Smooth muscle cell (in vitro differentiated cells): ENCODE measurements at regions not wholly inside any gene's neighbourhood (a gene's known extent, or its start where the extent isn't known, plus 50 kb on each side); places are given as distances from the start of the nearest gene placed in this dataset.

Source experiments
- DNase-seq: peaks from one replicate; lab custom pipeline; 2025; ENCODE audit not compliant: unreplicated experiment; lab: John Stamatoyannopoulos, UW
- H2AFZ ChIP-seq: fragments of 200-600 bp; sonication (generic); 2 replicates; pipeline ENCODE4 v1.6.0; 2016; ENCODE audit warnings: antibody characterized with exemption, low read depth, mild to moderate bottlenecking
- H3F3A ChIP-seq: fragments of 200-600 bp; sonication (generic); 2 replicates; pipeline ENCODE4 v1.6.0; 2017; ENCODE audit warnings: antibody characterized with exemption, low read depth
- H3K27ac ChIP-seq: fragments of 200-600 bp; sonication (generic); 2 replicates; pipeline ENCODE4 v1.5.1; 2016; ENCODE audit warnings: low read depth, mild to moderate bottlenecking
- H3K27me3 ChIP-seq: fragments of 200-600 bp; sonication (generic); 2 replicates; pipeline ENCODE4 v1.6.1; 2016; ENCODE audit warnings: low read depth, mild to moderate bottlenecking
- H3K36me3 ChIP-seq: fragments of 200-600 bp; sonication (generic); 2 replicates; pipeline ENCODE4 v1.5.1; 2016; ENCODE audit warnings: low read depth
- H3K4me1 ChIP-seq: fragments of 200-600 bp; sonication (generic); 2 replicates; pipeline ENCODE4 v1.5.1; 2016; ENCODE audit warnings: low read depth
- H3K4me2 ChIP-seq: fragments of 200-600 bp; sonication (generic); 2 replicates; pipeline ENCODE4 v1.6.0; 2016; ENCODE audit warnings: mild to moderate bottlenecking
- H3K4me3 ChIP-seq: fragments of 200-600 bp; sonication (generic); 2 replicates; pipeline ENCODE4 v1.5.1; 2016; ENCODE audit warnings: mild to moderate bottlenecking
- H3K79me2 ChIP-seq: fragments of 200-600 bp; sonication (generic); 2 replicates; pipeline ENCODE4 v1.6.0; 2016; ENCODE audit warnings: low read depth, mild to moderate bottlenecking
- H3K9ac ChIP-seq: fragments of 200-600 bp; sonication (generic); 2 replicates; pipeline ENCODE4 v1.6.0; 2016; ENCODE audit warnings: low read depth
- H3K9me3 ChIP-seq: fragments of 200-600 bp; sonication (generic); replicated peaks from 2 replicates; pipeline ENCODE4 v1.5.1; 2016; ENCODE audit warnings: low read depth
- H4K20me1 ChIP-seq: fragments of 200-600 bp; sonication (generic); 2 replicates; pipeline ENCODE4 v1.6.0; 2016; ENCODE audit warnings: low read depth
- CTCF ChIP-seq: fragments of 200-600 bp; sonication (generic); IDR thresholded peaks from 2 replicates; pipeline ENCODE4 v1.5.1; 2017; ENCODE audit warnings: borderline replicate concordance, mild to moderate bottlenecking, antibody characterized with exemption; ENCODE audit not compliant: insufficient read depth, poor library complexity, severe bottlenecking
- WGBS: methylation state at CpG from one replicate; pipeline ENCODE4 v1.1.7; 2016; ENCODE audit warnings: low lambda C conversion rate; 5-methylcytosine and 5-hydroxymethylcytosine counted together

- no peak overlapping the region for H3K27ac ChIP-seq
- no peaks in the 10 kb centered on the region for H3K36me3 ChIP-seq
- H3K27me3 ChIP-seq = no peaks in the 10 kb centered on the region
- H3K9me3 ChIP-seq = peaks cover 3% of the 10 kb centered on the region
- DNase-seq = no peak
- H2AFZ ChIP-seq = no peak overlapping the region
- H3K79me2 ChIP-seq = no peaks in the 10 kb centered on the region
- no peaks in the 10 kb centered on the region for H4K20me1 ChIP-seq
- no peak overlapping the region for H3K4me3 ChIP-seq
- 54% methylated on average over 3 of the region's 3 CpGs for WGBS
- no peaks in the 10 kb centered on the region for H3F3A ChIP-seq
- H3K4me1 ChIP-seq = no peaks in the 10 kb centered on the region
- H3K9ac ChIP-seq = no peak overlapping the region
- TF ChIP-seq CTCF = no peak
- H3K4me2 ChIP-seq = no peak overlapping the region
These were observed 765.5 kb upstream of the HTR2C start for GRCh38 chrX:113818346-113818745.

DNA sequence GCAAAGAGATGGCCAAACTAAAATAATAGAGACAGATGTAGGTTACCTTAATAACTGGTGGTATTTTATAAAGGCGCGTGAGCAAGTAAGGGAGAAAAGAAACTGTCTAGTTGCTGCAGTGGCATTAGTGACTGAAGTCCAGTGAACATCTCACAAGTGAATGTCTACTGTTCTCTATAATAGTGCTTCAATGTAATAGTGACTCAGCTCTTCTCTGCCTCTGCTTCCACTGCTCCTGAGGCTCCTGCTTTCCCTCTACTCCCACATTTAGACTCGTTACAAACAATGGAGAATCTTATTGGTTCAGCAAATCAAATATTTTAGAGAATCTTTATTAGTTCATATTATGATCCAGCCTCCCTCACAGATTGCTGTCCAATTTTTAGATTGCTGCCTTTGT, 779.1 kb upstream of the HTR2C start:
- Histone ChIP-seq H3K9ac (no peak overlapping the region), H3K4me1 (peaks cover 10% of the 10 kb centered on the region), H3K27ac (peak overlapping the region; percentile 27), H3K27me3 (no peaks in the 10 kb centered on the region), H3K79me2 (no peaks in the 10 kb centered on the region), H3K4me2 (peak overlapping the region; percentile 35), H3F3A (no peaks in the 10 kb centered on the region), H3K36me3 (no peaks in the 10 kb centered on the region), H3K9me3 (no peaks in the 10 kb centered on the region), H4K20me1 (no peaks in the 10 kb centered on the region), H3K4me3 (no peak overlapping the region), H2AFZ (peak overlapping the region; percentile 56)
- no peak for TF ChIP-seq CTCF
- no peak for DNase-seq
- WGBS = 75% methylated on average over 3 of the region's 3 CpGs

DNA sequence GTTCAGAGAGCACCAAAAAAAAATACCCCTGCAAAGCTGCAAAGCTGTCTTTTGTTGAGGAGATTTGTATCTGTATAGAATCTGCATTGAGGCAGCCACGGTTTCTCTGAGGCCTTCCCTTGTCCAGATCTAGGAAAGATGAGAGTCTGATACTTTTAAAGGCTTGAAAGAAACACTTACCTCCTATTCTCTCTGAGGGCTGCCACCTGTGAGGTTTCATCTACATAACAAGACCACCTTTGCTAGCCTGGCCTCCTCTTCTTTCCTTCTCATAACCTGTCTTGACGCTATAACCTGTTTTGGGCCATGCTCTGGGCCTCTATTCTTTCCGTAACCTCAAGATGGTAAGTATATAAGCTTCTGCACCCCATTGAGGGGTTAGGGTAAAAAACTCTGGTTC, 779.6 kb upstream of the HTR2C start:
- no peak for DNase-seq
- H4K20me1 ChIP-seq = no peaks in the 10 kb centered on the region
- no peaks in the 10 kb centered on the region for H3K36me3 ChIP-seq
- no peak overlapping the region for H3K27ac ChIP-seq
- H3K27me3 ChIP-seq = no peaks in the 10 kb centered on the region
- 60% methylated on average over 3 of the region's 3 CpGs for WGBS
- H3K4me1 ChIP-seq = peaks cover 10% of the 10 kb centered on the region
- H3K9ac ChIP-seq = no peak overlapping the region
- H2AFZ ChIP-seq = peak overlapping the region; percentile 56
- TF ChIP-seq CTCF = no peak
- no peaks in the 10 kb centered on the region for H3K9me3 ChIP-seq
- no peaks in the 10 kb centered on the region for H3K79me2 ChIP-seq
- H3F3A ChIP-seq = no peaks in the 10 kb centered on the region
- H3K4me2 ChIP-seq = peak overlapping the region; percentile 22
- no peak overlapping the region for H3K4me3 ChIP-seq

GRCh38 chrX:113802837-113803236, 781.0 kb upstream of the HTR2C start:
- no peak overlapping the region for H3K27ac ChIP-seq
- no peak overlapping the region for H3K9ac ChIP-seq
- peak overlapping the region; percentile 45 for H2AFZ ChIP-seq
- H3K4me3 ChIP-seq = no peak overlapping the region
- H3K4me1 ChIP-seq = peaks cover 10% of the 10 kb centered on the region
- DNase-seq = no peak
- no peaks in the 10 kb centered on the region for H3K79me2 ChIP-seq
- no peaks in the 10 kb centered on the region for H4K20me1 ChIP-seq
- H3K36me3 ChIP-seq = no peaks in the 10 kb centered on the region
- no peaks in the 10 kb centered on the region for H3F3A ChIP-seq
- TF ChIP-seq CTCF = no peak
- 29% methylated on average over 4 of the region's 4 CpGs for WGBS
- peak overlapping the region; percentile 60 for H3K4me2 ChIP-seq
- no peaks in the 10 kb centered on the region for H3K27me3 ChIP-seq
- H3K9me3 ChIP-seq = no peaks in the 10 kb centered on the region
